ENCODE measurements at regions not wholly inside any gene's neighbourhood (a gene's known extent, or its start where the extent isn't known, plus 50 kb on each side); places are given as distances from the start of the nearest gene placed in this dataset.

- H3K36me3 ChIP-seq (ENCODE audit: control insufficient read depth, insufficient read depth, low read length): no peaks in the 10 kb centered on the region
- no peak for TF ChIP-seq CTCF (IDR thresholded peaks at IDR 0.05; ENCODE audit: insufficient read depth, low read depth, low read length)
- no peak for DNase-seq (ENCODE audit: low read depth)
- ChIA-PET POLR2A (no interaction called here), CTCF (no interaction called here)
- no peaks in the 10 kb centered on the region for H3K27me3 ChIP-seq (ENCODE audit: control insufficient read depth, insufficient read depth, low read length)
- H3K4me3 ChIP-seq (ENCODE audit: low read depth, low read length): no peak overlapping the region
Measured at GRCh38 chr3:162441716-162442115, 945.1 kb downstream of the OTOL1 start.

GRCh38 chr3:162443376-162443775 is 946.8 kb downstream of the OTOL1 start:
- no peaks in the 10 kb centered on the region for H3K36me3 ChIP-seq (ENCODE audit: control insufficient read depth, insufficient read depth, low read length)
- ChIA-PET POLR2A (no interaction called here), CTCF (no interaction called here)
- no peak overlapping the region for H3K4me3 ChIP-seq (ENCODE audit: low read depth, low read length)
- no peak for DNase-seq (ENCODE audit: low read depth)
- no peak for TF ChIP-seq CTCF (IDR thresholded peaks at IDR 0.05; ENCODE audit: insufficient read depth, low read depth, low read length)
- H3K27me3 ChIP-seq (ENCODE audit: control insufficient read depth, insufficient read depth, low read length): no peaks in the 10 kb centered on the region

- ChIA-PET POLR2A (no interaction called here), CTCF (no interaction called here)
- TF ChIP-seq CTCF (IDR thresholded peaks at IDR 0.05; ENCODE audit: insufficient read depth, low read depth, low read length): no peak
Measured at GRCh38 chr3:162468791-162469190, 972.2 kb downstream of the OTOL1 start.

GRCh38 chr3:162487138-162487537 is 990.5 kb downstream of the OTOL1 start:
- CTCF ChIA-PET: no interaction called here
- no peak for DNase-seq (ENCODE audit: low read depth)

More at GRCh38 chr3:162468791-162469190, 972.2 kb downstream of the OTOL1 start:
- no peak overlapping the region for H3K4me3 ChIP-seq (ENCODE audit: low read depth, low read length)
- DNase-seq (ENCODE audit: low read depth): no peak
- H3K36me3 ChIP-seq (ENCODE audit: control insufficient read depth, insufficient read depth, low read length): no peaks in the 10 kb centered on the region
- H3K27me3 ChIP-seq (ENCODE audit: control insufficient read depth, insufficient read depth, low read length): no peaks in the 10 kb centered on the region

GRCh38 chr3:162489853-162490252 is 993.2 kb downstream of the OTOL1 start:
- POLR2A ChIA-PET: no interaction called here
- CTCF ChIA-PET: no interaction called here
- Histone ChIP-seq H3K4me3 (ENCODE audit: low read depth, low read length) (no peak overlapping the region), H3K36me3 (ENCODE audit: control insufficient read depth, insufficient read depth, low read length) (no peaks in the 10 kb centered on the region), H3K27me3 (ENCODE audit: control insufficient read depth, insufficient read depth, low read length) (no peaks in the 10 kb centered on the region)
- TF ChIP-seq CTCF (IDR thresholded peaks at IDR 0.05; ENCODE audit: insufficient read depth, low read depth, low read length): no peak
- DNase-seq (ENCODE audit: low read depth): no peak

More at GRCh38 chr3:162487138-162487537, 990.5 kb downstream of the OTOL1 start:
- Histone ChIP-seq H3K4me3 (ENCODE audit: low read depth, low read length) (no peak overlapping the region), H3K36me3 (ENCODE audit: control insufficient read depth, insufficient read depth, low read length) (no peaks in the 10 kb centered on the region), H3K27me3 (ENCODE audit: control insufficient read depth, insufficient read depth, low read length) (no peaks in the 10 kb centered on the region)
- POLR2A ChIA-PET: no interaction called here
- TF ChIP-seq CTCF (IDR thresholded peaks at IDR 0.05; ENCODE audit: insufficient read depth, low read depth, low read length): no peak
